HG02678 (cell line): ENCODE measurements at regions not wholly inside any gene's neighbourhood (a gene's known extent, or its start where the extent isn't known, plus 50 kb on each side); places are given as distances from the start of the nearest gene placed in this dataset.
"Not testable (repeated sequence)": the region's sequence is repeated elsewhere in the genome, so short reads cannot be mapped to it uniquely, and the experiment has no call there.

ENCODE experiments used
- ATAC-seq: cut with Tn5 transposase; IDR thresholded peaks from one replicate; pipeline ENCODE4 v1.9.1; 2021; ENCODE audit warnings: mild to moderate bottlenecking, moderate library complexity; ENCODE audit not compliant: unreplicated experiment

- not testable (repeated sequence) for ATAC-seq
Measured at GRCh38 chr16:33583702-33584101, 124.3 kb downstream of the TP53TG3F start.

DNA sequence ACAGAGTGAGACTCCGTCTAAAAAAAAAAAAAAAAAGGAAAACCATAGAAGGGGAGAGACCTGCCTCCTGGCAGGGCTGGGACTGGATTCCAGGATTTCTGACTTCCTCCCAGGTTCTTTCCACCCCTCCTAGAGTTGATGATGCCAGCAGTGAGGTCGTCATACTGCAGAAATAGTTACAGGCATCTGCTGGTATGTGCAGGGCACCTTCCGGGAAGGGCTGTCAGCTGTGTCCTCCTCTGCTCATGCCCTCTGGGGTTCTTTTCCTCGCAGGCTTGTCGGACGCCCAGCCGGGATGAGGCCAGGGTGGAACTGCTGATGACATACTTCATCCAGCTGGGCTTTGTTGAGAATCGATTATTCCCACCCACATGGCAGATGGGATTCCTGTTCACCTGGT, 129.2 kb downstream of the TP53TG3F start:
- ATAC-seq = not testable (repeated sequence)

DNA sequence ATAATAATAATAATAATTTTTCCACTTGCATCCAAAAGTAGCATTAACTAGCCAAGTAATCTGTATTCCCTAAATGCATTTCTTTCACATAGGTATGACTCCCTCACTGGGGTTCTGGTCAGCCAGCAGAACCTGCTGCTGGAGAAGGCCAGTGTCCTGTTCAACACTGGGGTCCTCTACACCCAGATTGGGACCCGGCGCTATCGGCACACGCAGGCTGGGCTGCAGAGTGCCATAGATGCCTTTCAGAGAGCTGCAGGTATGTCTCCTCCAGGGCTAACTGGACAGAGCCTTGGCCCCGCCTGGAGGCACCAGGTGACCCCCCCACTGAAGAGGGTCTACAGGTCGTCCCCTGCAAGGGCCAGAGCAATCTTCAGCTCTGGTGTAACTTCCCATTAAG, 133.9 kb downstream of the TP53TG3F start:
- ATAC-seq = not testable (repeated sequence)

DNA sequence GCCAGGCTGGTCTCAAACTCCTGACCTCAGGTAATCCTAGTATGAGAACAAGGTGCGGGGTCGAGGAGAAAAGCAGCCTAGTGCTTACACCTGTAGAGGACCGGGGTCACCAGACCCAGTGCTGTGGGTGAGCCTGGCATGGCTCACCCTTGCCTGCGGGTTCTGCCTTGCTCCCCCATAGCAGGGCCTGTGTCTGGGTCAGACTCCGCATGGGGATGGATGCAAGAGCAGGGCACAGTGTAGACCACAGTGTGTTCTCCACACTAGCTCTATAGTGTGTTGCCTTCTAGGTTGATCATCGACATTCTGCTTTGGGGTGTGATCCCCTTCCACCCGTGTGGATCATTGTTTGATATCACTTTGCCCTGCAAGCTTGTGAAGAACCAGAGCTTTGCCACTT, 135.7 kb downstream of the TP53TG3F start:
- not testable (repeated sequence) for ATAC-seq

- ATAC-seq = peak; percentile 59
Measured at GRCh38 chr16:33601029-33601428, 141.6 kb downstream of the TP53TG3F start.

- not testable (repeated sequence) for ATAC-seq
Measured at GRCh38 chr16:33623535-33624077, 164.2 kb downstream of the TP53TG3F start.

DNA sequence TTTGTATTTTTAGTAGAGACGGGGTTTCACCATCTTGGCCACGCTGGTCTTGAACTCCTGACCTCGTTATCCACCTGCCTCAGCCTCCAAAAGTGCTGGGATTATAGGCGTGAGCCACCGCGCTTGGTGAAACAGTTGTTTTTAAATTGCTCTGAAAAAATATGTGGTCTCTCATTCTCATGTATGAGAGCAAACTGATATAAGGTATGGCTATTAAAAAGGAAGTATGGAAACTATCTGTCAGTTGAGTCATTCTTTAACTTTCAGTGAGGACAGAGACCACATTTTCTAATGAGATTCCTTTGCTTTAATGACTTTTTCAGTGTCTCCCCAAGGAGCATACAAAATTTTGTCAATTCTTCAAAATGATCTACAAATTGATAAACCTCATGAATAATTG, 169.5 kb downstream of the TP53TG3F start:
- not testable (repeated sequence) for ATAC-seq

- ATAC-seq = not testable (repeated sequence)
Measured at GRCh38 chr16:33631713-33632112, 172.3 kb downstream of the TP53TG3F start.

DNA sequence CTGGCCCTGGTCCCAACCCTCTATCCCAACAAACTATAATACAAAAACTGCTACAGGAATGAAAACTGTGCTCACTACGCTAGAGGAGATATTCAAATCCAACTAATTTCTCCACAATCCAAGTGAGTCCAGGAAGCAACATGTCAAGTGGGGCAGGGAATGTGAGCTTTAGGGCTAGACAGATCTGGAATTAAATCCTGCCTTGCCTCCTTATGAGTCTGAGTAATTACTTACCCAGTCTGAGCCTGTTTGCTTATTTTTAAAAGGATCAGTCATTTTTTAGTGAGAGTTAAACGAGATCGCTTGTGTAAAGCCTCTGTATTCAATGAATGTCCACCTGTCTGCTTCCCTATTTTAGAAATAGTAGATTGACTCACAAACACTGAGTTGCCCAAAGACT, 174.6 kb downstream of the TP53TG3F start:
- ATAC-seq = not testable (repeated sequence)

DNA sequence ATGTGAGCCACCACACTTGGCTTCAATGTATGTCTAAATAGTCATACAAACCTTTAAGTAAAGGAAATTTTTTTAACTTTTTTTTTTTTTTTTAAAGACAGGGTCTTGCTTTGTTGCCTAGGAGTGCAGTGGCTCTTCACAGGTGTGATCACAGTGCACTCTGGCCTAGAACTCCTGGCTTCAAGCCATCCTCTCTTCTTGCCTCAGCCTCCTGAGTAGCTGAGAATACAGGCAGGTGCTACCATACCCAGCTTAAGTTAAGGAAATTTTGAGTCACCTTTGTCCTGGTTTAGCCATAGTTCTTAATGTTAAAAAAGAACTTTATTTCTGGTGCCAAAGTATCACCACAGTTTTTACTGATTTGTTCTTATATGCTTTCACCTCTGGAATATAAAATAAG, 177.3 kb downstream of the TP53TG3F start:
- ATAC-seq = not testable (repeated sequence)

GRCh38 chr16:33643270-33643669, 183.9 kb downstream of the TP53TG3F start:
- ATAC-seq = peak; percentile 93

GRCh38 chr16:33643698-33644381, 184.4 kb downstream of the TP53TG3F start:
- peak; percentile 59 for ATAC-seq

DNA sequence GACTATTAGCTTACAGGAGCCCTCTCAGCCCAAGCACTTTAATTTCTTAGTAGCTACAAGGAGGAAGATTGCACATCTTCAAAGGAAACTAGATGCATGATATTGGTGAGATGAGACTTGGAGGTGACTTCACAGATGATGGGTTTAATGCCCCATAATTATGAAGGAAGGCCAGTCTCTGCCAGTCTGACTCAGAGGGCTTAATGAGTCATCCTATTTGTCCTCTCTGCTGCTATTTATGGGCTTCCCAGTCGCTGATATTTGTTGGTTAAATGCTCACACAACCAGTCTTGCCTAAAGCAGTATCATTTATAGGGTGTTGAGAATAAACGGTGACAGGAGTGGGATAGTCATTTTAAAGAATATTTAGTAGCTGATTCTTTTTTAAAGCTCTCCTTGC, 187.0 kb downstream of the TP53TG3F start:
- not testable (repeated sequence) for ATAC-seq

GRCh38 chr16:33655756-33656155, 196.3 kb downstream of the TP53TG3F start:
- not testable (repeated sequence) for ATAC-seq

DNA sequence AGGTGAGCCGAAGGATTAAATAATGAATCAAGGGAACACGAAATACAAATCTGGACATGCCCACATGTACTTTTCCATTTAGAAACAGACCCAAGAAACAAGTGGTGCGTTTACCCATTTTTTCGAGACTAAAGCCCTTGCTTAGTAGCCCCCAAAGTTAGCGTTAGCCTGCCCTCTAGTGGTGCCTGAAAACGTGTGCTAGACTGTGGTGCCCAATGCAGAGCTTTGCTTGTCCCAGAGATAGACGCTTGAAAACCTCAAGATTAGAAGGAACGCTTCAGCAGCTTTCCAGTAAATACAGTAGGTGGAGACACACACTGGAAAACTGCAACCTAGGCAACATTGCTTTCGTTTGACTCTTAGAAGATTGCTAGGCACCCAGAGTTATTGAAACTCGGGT, 197.0 kb downstream of the TP53TG3F start:
- ATAC-seq = peak; percentile 64

GRCh38 chr16:33657717-33658116, 198.3 kb downstream of the TP53TG3F start:
- peak; percentile 67 for ATAC-seq

DNA sequence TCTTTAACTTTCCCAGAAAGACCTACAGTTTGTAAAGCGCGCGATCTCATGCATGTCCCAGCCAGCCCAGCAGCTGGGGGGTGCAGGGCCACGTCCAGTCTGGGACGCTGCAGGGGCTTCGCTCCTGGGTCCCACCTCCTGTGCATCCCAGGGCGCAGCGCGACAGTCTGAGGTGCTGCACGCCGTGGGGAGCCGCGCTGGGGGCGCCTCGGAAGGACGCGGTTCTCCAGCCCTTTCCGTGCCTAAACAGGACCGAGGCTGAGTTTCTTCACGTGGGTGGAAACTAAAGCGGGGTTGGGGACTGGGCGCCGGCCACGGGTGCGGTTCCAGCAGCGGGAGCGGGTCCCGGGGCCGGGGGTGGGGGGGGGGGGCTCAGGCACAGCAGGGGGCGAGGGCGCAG, 221.4 kb downstream of the TP53TG3F start:
- ATAC-seq = not testable (repeated sequence)

DNA sequence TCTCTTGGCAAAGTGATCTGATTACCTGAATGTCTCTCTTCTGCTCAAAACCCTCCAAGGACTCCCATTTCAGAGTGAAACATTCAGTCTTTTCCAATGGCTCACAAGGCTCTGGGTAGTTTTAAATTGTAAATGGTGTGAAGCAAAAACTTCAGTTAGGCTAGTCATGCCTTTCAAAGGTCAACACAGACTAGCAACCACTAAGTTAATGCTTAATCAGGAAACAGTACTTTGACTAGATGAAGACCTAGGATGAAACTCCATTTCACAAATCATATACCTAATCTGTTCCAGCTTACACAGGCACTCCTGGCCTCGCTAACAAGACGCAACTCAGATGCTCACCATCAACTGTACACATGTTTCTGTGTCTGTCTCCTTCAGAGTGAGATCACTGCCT, 240.9 kb downstream of the TP53TG3F start:
- not testable (repeated sequence) for ATAC-seq

- not testable (repeated sequence) for ATAC-seq
Measured at GRCh38 chr16:33706845-33707590, 247.6 kb downstream of the TP53TG3F start.

DNA sequence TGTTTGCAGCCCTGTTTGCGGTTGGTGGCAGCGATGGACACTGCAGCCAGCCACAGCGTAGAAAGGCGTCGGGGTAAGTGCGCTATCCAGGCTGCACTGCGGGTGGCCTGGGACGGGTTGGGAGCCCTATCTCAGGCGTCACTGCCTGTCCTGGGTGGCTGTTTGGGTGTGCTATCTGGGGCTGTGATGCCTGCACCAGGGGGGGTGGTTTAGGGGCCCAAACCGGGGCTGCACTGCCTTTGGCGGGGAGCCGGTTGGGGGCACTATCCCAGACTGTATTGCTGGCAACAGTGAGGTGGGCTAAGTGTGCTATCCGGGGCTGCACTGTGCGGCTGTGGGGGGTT, 248.2 kb downstream of the TP53TG3F start:
- not testable (repeated sequence) for ATAC-seq

GRCh38 chr16:33709856-33710695, 250.7 kb downstream of the TP53TG3F start:
- ATAC-seq = not testable (repeated sequence)
